EL (cell line): ENCODE measurements at regions not wholly inside any gene's neighbourhood (a gene's known extent, or its start where the extent isn't known, plus 50 kb on each side); places are given as distances from the start of the nearest gene placed in this dataset.

ENCODE experiments used
- DNase-seq: peaks from one replicate; pipeline ENCODE4 v3.0.0-alpha.2; 2016

GRCh38 chr13:88919970-88920628, 1248.9 kb downstream of the SLITRK5 start:
- DNase-seq = no peak

- no peak for DNase-seq
Measured at GRCh38 chr13:88925954-88926353, 1254.8 kb downstream of the SLITRK5 start.

GRCh38 chr13:88926890-88927502, 1255.8 kb downstream of the SLITRK5 start:
- DNase-seq = no peak

- no peak for DNase-seq
Measured at GRCh38 chr13:88932950-88933349, 1261.8 kb downstream of the SLITRK5 start.

- DNase-seq = no peak
Measured at GRCh38 chr13:88937384-88937783, 1266.2 kb downstream of the SLITRK5 start.

- no peak for DNase-seq
Measured at GRCh38 chr13:88945793-88946192, 1274.6 kb downstream of the SLITRK5 start.

GRCh38 chr13:88948501-88948900, 1277.3 kb downstream of the SLITRK5 start:
- DNase-seq = no peak

GRCh38 chr13:88958821-88959220, 1287.7 kb downstream of the SLITRK5 start:
- DNase-seq = no peak

- DNase-seq = no peak
Measured at GRCh38 chr13:88976466-88976865, 1305.3 kb downstream of the SLITRK5 start.

GRCh38 chr13:88978607-88979006, 1307.4 kb downstream of the SLITRK5 start:
- no peak for DNase-seq

GRCh38 chr13:88979465-88980175, 1308.4 kb downstream of the SLITRK5 start:
- no peak for DNase-seq

- no peak for DNase-seq
Measured at GRCh38 chr13:89003656-89004055, 1332.5 kb downstream of the SLITRK5 start.

GRCh38 chr13:89011615-89012014, 1340.4 kb downstream of the SLITRK5 start:
- DNase-seq = no peak

- DNase-seq = no peak
Measured at GRCh38 chr13:89027694-89028306, 1356.6 kb downstream of the SLITRK5 start.

GRCh38 chr13:89029062-89029461, 1357.9 kb downstream of the SLITRK5 start:
- no peak for DNase-seq

- DNase-seq = no peak
Measured at GRCh38 chr13:89034015-89034414, 1362.8 kb downstream of the SLITRK5 start.

- no peak for DNase-seq
Measured at GRCh38 chr13:89052699-89053098, 1381.5 kb downstream of the SLITRK5 start.

GRCh38 chr13:89053418-89053817, 1382.2 kb downstream of the SLITRK5 start:
- DNase-seq = no peak

GRCh38 chr13:89057274-89057673, 1386.1 kb downstream of the SLITRK5 start:
- DNase-seq = no peak

- DNase-seq = no peak
Measured at GRCh38 chr13:89057862-89058261, 1386.7 kb downstream of the SLITRK5 start.

GRCh38 chr13:89061821-89062220, 1390.7 kb downstream of the SLITRK5 start:
- no peak for DNase-seq

- no peak for DNase-seq
Measured at GRCh38 chr13:89066868-89067466, 1395.8 kb downstream of the SLITRK5 start.

GRCh38 chr13:89072979-89073378, 1401.8 kb downstream of the SLITRK5 start:
- no peak for DNase-seq
